Aorta (tissue), 5 donors: ENCODE measurements at regions not wholly inside any gene's neighbourhood (a gene's known extent, or its start where the extent isn't known, plus 50 kb on each side); places are given as distances from the start of the nearest gene placed in this dataset.

Source experiments
- ATAC-seq: fragments of 200-7000 bp; cut with Tn5 transposase; one replicate; pipeline ENCODE4 v1.9.1; 2022; ENCODE audit warnings: moderate library complexity; ENCODE audit not compliant: low FRiP score
- DNase-seq, 2 donors: peaks; one replicate each; pipeline ENCODE4 v3.0.0-alpha.2; 2020
- H3K27ac ChIP-seq, 2 donors: one replicate each; pipeline ENCODE4 v1.5.1; 2013; ENCODE audit warnings: low read length in 2 of 2, mild to moderate bottlenecking in 2 of 2, moderate library complexity in 2 of 2, control low read depth in 1 of 2, inconsistent platforms in 1 of 2, low read depth in 1 of 2
- H3K27me3 ChIP-seq, 2 donors: one replicate each; pipeline ENCODE4 v1.6.1; 2013; ENCODE audit warnings: control low read depth in 1 of 2, low read length in 1 of 2, mild to moderate bottlenecking in 1 of 2, moderate library complexity in 1 of 2; ENCODE audit not compliant: insufficient read depth in 2 of 2, control insufficient read depth in 1 of 2
- H3K36me3 ChIP-seq, 2 donors: one replicate each; pipeline ENCODE4 v1.6.1; 2013; ENCODE audit warnings: control low read depth in 1 of 2, low read length in 1 of 2, mild to moderate bottlenecking in 1 of 2; ENCODE audit not compliant: insufficient read depth in 2 of 2, control insufficient read depth in 1 of 2
- H3K4me1 ChIP-seq, 2 donors: one replicate each; pipeline ENCODE4 v1.6.1; 2013; ENCODE audit warnings: low read length in 2 of 2, control low read depth in 1 of 2, mild to moderate bottlenecking in 1 of 2, moderate library complexity in 1 of 2; ENCODE audit not compliant: insufficient read depth in 2 of 2, control insufficient read depth in 1 of 2
- H3K4me3 ChIP-seq, 2 donors: one replicate each; pipeline ENCODE4 v1.5.1; 2013; ENCODE audit warnings: low read length in 2 of 2, control low read depth in 1 of 2, mild to moderate bottlenecking in 1 of 2
- H3K9me3 ChIP-seq: one replicate; pipeline ENCODE4 v1.6.1; 2013; ENCODE audit warnings: mild to moderate bottlenecking, low read length; ENCODE audit not compliant: control insufficient read depth
- WGBS, 2 donors: extraction: QIAGEN DNeasy Blood & Tissue Kit; methylation state at CpG; one replicate each; pipeline ENCODE4 v1.1.7; 2013; 5-methylcytosine and 5-hydroxymethylcytosine counted together
- intact Hi-C, 2 donors: fragments of 100-400 bp; cut with DNase I; formaldehyde crosslinking; loops; one replicate each; pipeline versions ENCODE4 v1.14.2 to v1.15.0; 2022
- donor health status: healthy with polysubstance abuse.
- donor health status: Bipolar disorder and iron deficiency.
- donor health status: DM: no; HTN: no; CAD: no.
- donor health status: DM: no; HTN: no; CAD: no.
- donor health status: DM: yes; HTN: yes; CAD: no.

DNA sequence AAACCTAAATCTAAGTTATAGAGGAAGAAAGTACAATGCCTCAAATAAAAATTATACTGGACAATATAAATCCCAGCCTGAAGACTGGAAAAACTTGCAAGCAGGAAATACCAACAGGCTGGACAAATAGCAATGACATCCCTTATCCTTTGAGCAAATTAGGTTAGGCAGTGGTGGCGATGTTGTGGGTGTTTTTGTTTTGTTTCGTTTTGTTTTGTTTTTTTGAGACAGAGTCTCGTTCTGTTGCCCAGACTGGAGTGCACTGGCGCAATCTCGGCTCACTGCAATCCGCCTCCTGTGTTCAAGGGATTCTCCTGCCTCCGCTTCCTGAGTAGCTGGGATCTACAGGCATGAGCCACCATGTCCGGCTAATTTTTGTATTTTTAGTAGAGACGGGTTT, 57.3 kb upstream of the TES start:
- Histone ChIP-seq H3K36me3 (no peaks in the 10 kb centered on the region), H3K9me3 (no peaks in the 10 kb centered on the region), H3K4me1 (no peaks in the 10 kb centered on the region), H3K27ac (no peak overlapping the region), H3K27me3 (no peaks in the 10 kb centered on the region), H3K4me3 (no peak overlapping the region)
- intact Hi-C loops, result no loop called here
- WGBS, 2 donors, result 86% methylated on average over 9 of the region's 9 CpGs
- DNase-seq (no peak), ATAC-seq (no peak)

DNA sequence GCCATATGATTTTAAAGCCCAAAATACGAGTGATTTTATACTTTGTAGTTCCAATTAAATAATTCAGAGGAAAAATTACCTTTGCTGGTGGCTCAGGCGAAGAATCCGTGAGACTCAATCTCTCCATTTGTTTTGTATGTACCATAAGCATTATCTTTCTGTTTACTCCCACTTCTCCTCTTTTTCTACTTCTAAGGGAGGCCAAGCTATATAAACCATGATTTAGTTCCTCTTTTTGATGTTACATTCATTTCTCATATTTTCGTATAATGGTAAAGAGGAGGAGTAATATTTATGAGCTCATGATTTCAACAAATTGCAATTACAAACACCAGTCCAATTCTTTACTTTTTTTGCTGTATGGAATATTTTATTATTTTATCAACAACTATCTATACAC, 50.6 kb upstream of the TES start:
- Histone ChIP-seq H3K9me3 (no peaks in the 10 kb centered on the region), H3K27ac (no peak overlapping the region), H3K27me3 (no peaks in the 10 kb centered on the region), H3K4me1 (no peaks in the 10 kb centered on the region), H3K4me3 (no peak overlapping the region), H3K36me3 (no peaks in the 10 kb centered on the region)
- intact Hi-C loops, result no loop called here
- DNase-seq (no peak), ATAC-seq (no peak)
- 93 to 95% methylated on average over 4 of the region's 4 CpGs for WGBS, 2 donors
